Tibial nerve (tissue), 4 donors: ENCODE measurements at regions not wholly inside any gene's neighbourhood (a gene's known extent, or its start where the extent isn't known, plus 50 kb on each side); places are given as distances from the start of the nearest gene placed in this dataset.

Experiments used
- CTCF ChIP-seq, 5 experiments: fragments of 200-600 bp in 3 of 5; fragments of 450-650 bp in 2 of 5; sonication (generic) in 3 of 5; IDR thresholded peaks; one replicate each; pipeline ENCODE4 v1.5.1; 2016 to 2019; ENCODE audit warnings: antibody characterized with exemption in 5 of 5, mild to moderate bottlenecking in 3 of 5, moderate library complexity in 2 of 5
- EP300 ChIP-seq, 2 donors: sonication (generic); formaldehyde crosslinking; IDR thresholded peaks; one replicate each; pipeline ENCODE4 v1.6.1; 2017; ENCODE audit warnings: antibody characterized with exemption in 2 of 2, mild to moderate bottlenecking in 1 of 2
- POLR2A ChIP-seq, 2 donors: fragments of 450-650 bp; IDR thresholded peaks; one replicate each; pipeline ENCODE4 v1.6.1; 2017; ENCODE audit warnings: antibody characterized with exemption in 2 of 2, mild to moderate bottlenecking in 2 of 2, moderate library complexity in 2 of 2

- TF ChIP-seq POLR2A (IDR thresholded peaks at IDR 0.05): no peak
- no peak for TF ChIP-seq EP300 (IDR thresholded peaks at IDR 0.05)
- TF ChIP-seq CTCF (IDR thresholded peaks at IDR 0.05): no peak
Measured at GRCh38 chr11:33618351-33618710, 82.3 kb downstream of the C11orf91 start.
